Peyer's patch (tissue), 4 donors: ENCODE measurements at regions not wholly inside any gene's neighbourhood (a gene's known extent, or its start where the extent isn't known, plus 50 kb on each side); places are given as distances from the start of the nearest gene placed in this dataset.

Source experiments
- DNase-seq, 3 donors: peaks; one replicate each; pipeline ENCODE4 v3.0.0-alpha.2; 2017 to 2019
- H3K27ac ChIP-seq, 4 donors: fragments of 200-600 bp; sonication (generic); one replicate each; pipeline ENCODE4 v1.5.1; 2016 to 2019
- H3K27me3 ChIP-seq, 2 donors: fragments of 200-600 bp; sonication (generic); one replicate each; pipeline ENCODE4 v1.5.1; 2019
- H3K36me3 ChIP-seq, 3 donors: fragments of 200-600 bp; sonication (generic); one replicate each; pipeline ENCODE4 v1.5.1; 2016 to 2019
- H3K4me1 ChIP-seq, 4 donors: fragments of 200-600 bp; sonication (generic); one replicate each; pipeline ENCODE4 v1.5.1; 2016 to 2019
- H3K4me3 ChIP-seq, 4 donors: fragments of 200-600 bp; sonication (generic); 1 replicate in 3 of 4; 2 replicates in 1 of 4; pipeline ENCODE4 v1.5.1; 2016 to 2019; ENCODE audit warnings: mild to moderate bottlenecking in 1 of 4
- H3K9me3 ChIP-seq, 4 donors: fragments of 200-600 bp; sonication (generic); one replicate each; pipeline ENCODE4 v1.5.1; 2016 to 2019; ENCODE audit warnings: mild to moderate bottlenecking in 1 of 4
- POLR2A ChIP-seq, 2 donors: fragments of 450-650 bp; IDR thresholded peaks; one replicate each; pipeline ENCODE4 v1.5.1; 2017; ENCODE audit warnings: antibody characterized with exemption in 2 of 2, mild to moderate bottlenecking in 2 of 2, moderate library complexity in 2 of 2
- TF ChIP-seq, protein P1 (sequence below), 6 experiments: fragments of 450-650 bp in 4 of 6; fragments of 200-600 bp in 2 of 6; sonication (generic) in 1 of 6; IDR thresholded peaks; one replicate each; pipeline ENCODE4 v1.5.1; 2017 to 2019; ENCODE audit warnings: antibody characterized with exemption in 6 of 6, mild to moderate bottlenecking in 3 of 6, moderate library complexity in 1 of 6

DNA sequence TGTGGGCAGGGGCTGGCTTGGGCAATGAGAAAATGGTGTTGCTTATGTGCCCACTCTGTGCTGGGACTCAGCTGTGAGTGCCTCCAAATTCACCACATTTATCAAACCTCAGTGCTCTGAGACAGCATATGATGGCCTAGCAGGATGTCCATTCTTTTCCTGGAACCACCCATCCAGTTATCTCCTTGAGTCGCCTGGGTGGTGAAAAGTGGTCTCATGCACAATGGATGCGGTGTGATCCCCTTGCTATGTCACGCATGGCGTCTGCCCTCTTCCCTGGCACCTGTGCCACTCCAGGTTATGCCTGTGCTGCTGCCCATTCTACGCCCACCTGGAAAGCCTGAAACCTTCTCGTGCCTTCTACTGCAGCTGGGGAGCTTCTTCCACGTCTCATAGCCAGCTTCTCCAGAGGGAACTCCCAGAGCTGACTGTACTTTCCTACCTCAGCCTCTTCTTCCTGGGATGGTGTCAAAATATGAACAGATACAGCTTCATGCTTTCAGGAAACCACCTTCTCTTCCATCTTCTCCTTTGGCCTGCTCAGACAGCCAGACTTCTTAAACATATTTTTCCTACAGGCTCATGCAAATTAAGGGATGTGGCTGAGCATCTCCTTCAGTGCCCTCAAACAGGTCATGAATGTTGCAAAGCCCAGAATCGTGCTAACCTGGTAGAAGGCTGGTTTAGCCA lies 147.3 kb downstream of the PFKFB3 start:
- Histone ChIP-seq H3K4me3 (no peak overlapping the region), H3K9me3 (no peaks in the 10 kb centered on the region), H3K36me3 (no peaks in the 10 kb centered on the region), H3K4me1 (peaks cover 0 to 11% (median 5%) of the 10 kb centered on the region in 4 donors), H3K27ac (no peak overlapping the region), H3K27me3 (no peaks in the 10 kb centered on the region)
- DNase-seq = no peak
- TF ChIP-seq, protein P1, sequence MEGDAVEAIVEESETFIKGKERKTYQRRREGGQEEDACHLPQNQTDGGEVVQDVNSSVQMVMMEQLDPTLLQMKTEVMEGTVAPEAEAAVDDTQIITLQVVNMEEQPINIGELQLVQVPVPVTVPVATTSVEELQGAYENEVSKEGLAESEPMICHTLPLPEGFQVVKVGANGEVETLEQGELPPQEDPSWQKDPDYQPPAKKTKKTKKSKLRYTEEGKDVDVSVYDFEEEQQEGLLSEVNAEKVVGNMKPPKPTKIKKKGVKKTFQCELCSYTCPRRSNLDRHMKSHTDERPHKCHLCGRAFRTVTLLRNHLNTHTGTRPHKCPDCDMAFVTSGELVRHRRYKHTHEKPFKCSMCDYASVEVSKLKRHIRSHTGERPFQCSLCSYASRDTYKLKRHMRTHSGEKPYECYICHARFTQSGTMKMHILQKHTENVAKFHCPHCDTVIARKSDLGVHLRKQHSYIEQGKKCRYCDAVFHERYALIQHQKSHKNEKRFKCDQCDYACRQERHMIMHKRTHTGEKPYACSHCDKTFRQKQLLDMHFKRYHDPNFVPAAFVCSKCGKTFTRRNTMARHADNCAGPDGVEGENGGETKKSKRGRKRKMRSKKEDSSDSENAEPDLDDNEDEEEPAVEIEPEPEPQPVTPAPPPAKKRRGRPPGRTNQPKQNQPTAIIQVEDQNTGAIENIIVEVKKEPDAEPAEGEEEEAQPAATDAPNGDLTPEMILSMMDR (IDR thresholded peaks at IDR 0.05) = no peak
- TF ChIP-seq POLR2A (IDR thresholded peaks at IDR 0.05) = no peak

DNA sequence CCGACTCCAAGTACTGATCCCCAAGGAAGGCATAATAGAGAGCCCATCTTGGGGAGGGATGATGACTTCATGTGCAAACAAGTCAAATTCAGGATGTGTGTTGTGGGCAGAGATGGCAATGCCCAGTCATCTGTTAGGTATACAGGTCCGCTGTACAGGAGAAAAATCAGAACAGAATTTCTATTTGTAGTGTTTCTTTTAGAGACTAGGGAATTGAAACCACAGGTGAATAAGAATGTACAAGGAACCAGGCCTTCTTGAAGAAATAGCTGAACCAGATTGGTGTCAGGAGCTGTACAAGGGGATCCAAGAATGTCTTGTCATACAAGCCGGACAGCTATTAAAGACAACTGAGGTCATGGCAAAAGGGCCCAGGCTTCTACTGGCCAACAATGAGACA lies 147.9 kb downstream of the PFKFB3 start:
- H3K9me3 ChIP-seq = no peaks in the 10 kb centered on the region
- no peak for DNase-seq

DNA sequence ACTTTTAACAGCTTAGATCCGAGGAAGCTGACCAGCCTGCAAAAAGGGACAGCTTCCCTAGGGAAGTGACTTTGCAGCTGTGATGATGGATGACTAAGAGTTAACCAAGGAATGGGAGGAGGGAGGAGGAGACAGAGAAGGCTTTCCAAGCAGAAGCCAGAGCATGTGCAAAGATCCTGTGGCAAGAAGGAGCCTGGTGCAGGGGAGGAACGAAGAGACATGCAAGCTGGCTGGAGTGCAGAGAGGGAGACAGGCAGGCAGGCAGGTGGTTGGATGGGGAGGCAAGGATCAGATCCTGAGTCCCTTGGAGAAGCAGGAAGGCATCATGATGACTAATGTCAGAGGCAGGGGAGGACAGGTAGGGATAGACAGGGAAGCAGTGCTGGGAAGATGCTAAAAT lies 148.8 kb downstream of the PFKFB3 start:
- no peaks in the 10 kb centered on the region for H3K27me3 ChIP-seq
- DNase-seq = no peak
- peaks cover 0 to 11% (median 5%) of the 10 kb centered on the region in 4 donors for H3K4me1 ChIP-seq
- no peaks in the 10 kb centered on the region for H3K9me3 ChIP-seq
- no peaks in the 10 kb centered on the region for H3K36me3 ChIP-seq
- TF ChIP-seq POLR2A (IDR thresholded peaks at IDR 0.05) = no peak
- TF ChIP-seq, protein P1 (IDR thresholded peaks at IDR 0.05) = no peak
- H3K27ac ChIP-seq = no peak overlapping the region
- no peak overlapping the region for H3K4me3 ChIP-seq

More for the DNA sequence above, 147.9 kb downstream of the PFKFB3 start:
- Histone ChIP-seq H3K4me1 (peaks cover 0 to 11% (median 5%) of the 10 kb centered on the region in 4 donors), H3K36me3 (no peaks in the 10 kb centered on the region), H3K27ac (no peak overlapping the region), H3K4me3 (no peak overlapping the region), H3K27me3 (no peaks in the 10 kb centered on the region)
- TF ChIP-seq POLR2A (IDR thresholded peaks at IDR 0.05) = no peak
- TF ChIP-seq, protein P1 (IDR thresholded peaks at IDR 0.05) = no peak

DNA sequence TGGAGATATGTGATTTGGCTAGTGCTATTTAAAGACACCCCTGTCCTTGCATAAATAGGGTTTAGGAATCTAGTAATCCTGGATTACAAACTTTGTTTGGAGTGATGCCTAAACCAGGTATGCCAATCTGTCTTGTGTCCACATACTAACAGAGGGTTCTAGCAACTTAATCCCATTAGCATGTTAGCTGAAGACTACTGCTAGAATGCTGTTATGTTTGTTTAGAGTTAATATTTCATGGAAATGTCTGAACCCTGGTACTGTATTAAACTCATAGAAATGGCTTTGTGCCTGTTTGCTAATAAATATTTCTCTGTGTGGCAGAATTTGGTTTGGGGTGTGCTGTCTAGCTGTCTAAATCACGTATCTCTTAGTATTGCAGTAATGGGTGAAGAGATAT lies 150.8 kb downstream of the PFKFB3 start:
- H3K27me3 ChIP-seq = no peaks in the 10 kb centered on the region
- no peaks in the 10 kb centered on the region for H3K36me3 ChIP-seq
- no peak for TF ChIP-seq POLR2A (IDR thresholded peaks at IDR 0.05)
- TF ChIP-seq, protein P1 (IDR thresholded peaks at IDR 0.05) = no peak
- no peak overlapping the region for H3K27ac ChIP-seq
- no peak overlapping the region for H3K4me3 ChIP-seq
- H3K9me3 ChIP-seq = no peaks in the 10 kb centered on the region
- H3K4me1 ChIP-seq = no peaks in the 10 kb centered on the region
- DNase-seq = no peak

DNA sequence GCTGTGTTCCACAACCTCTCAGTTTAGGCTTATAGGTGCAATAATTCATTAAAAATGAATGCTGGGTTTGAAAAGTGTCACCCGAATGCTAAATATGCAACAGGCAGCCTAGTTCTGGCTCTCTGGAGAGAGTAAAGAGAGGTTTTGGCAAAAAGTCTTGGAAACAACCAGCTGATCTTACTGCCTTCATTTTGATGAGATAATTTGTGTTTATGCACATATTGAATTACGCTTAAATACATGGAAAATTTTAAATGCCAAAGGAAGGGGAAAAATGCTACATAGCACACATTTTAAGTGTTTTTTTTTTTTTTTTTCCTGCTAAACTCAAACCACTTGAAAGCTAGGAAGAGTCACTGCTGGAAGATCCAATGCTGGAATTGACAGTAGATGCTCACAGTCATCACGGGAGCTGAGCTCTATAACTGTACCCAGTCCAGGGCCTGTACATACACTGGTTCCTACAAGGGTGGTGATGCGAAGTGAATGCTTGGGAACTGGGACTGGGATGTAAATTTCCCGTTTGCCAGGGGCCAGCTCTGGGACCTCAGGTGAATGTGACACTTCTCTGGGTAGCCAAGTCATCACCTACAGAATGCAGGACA lies 151.5 kb downstream of the PFKFB3 start:
- no peak overlapping the region for H3K27ac ChIP-seq
- H3K4me1 ChIP-seq = no peaks in the 10 kb centered on the region
- DNase-seq = no peak
- TF ChIP-seq, protein P1 (IDR thresholded peaks at IDR 0.05) = no peak
- TF ChIP-seq POLR2A (IDR thresholded peaks at IDR 0.05) = no peak
- no peak overlapping the region for H3K4me3 ChIP-seq
- H3K36me3 ChIP-seq = no peaks in the 10 kb centered on the region
- no peaks in the 10 kb centered on the region for H3K9me3 ChIP-seq
- H3K27me3 ChIP-seq = no peaks in the 10 kb centered on the region
